Skeletal muscle cell (primary cell): ENCODE measurements at regions not wholly inside any gene's neighbourhood (a gene's known extent, or its start where the extent isn't known, plus 50 kb on each side); places are given as distances from the start of the nearest gene placed in this dataset.

Experiments used
- DNase-seq: peaks from one replicate; pipeline ENCODE4 v3.0.0-alpha.2; 2010; ENCODE audit warnings: low read depth
- H3K4me3 ChIP-seq: 2 replicates; pipeline ENCODE4 v1.5.1; 2011; ENCODE audit warnings: low read depth, mild to moderate bottlenecking, control low read depth, low read length, moderate library complexity

- DNase-seq = no peak
Observed at GRCh38 chr1:224874775-224875174, 54.7 kb upstream of the DNAH14 start.

GRCh38 chr1:224879162-224879803, 50.2 kb upstream of the DNAH14 start:
- DNase-seq = peak; percentile 51
- no peak overlapping the region for H3K4me3 ChIP-seq

More at GRCh38 chr1:224874775-224875174, 54.7 kb upstream of the DNAH14 start:
- no peak overlapping the region for H3K4me3 ChIP-seq
